H9 (cell line): ENCODE measurements at regions not wholly inside any gene's neighbourhood (a gene's known extent, or its start where the extent isn't known, plus 50 kb on each side); places are given as distances from the start of the nearest gene placed in this dataset.

Experiments used
- DNase-seq: peaks from one replicate; pipeline ENCODE4 v3.0.0-alpha.2; 2017
- H2AFZ ChIP-seq: one replicate; pipeline ENCODE4 v1.6.1; 2013; ENCODE audit warnings: mild to moderate bottlenecking, low read length, control low read depth, moderate library complexity
- H2AK5ac ChIP-seq: 2 replicates; pipeline ENCODE4 v1.6.1; 2013; ENCODE audit warnings: low read length, control low read depth, mixed read lengths; ENCODE audit not compliant: insufficient read length
- H2BK120ac ChIP-seq: one replicate; pipeline ENCODE4 v1.6.1; 2013; ENCODE audit warnings: low read depth, mild to moderate bottlenecking, low read length, control low read depth, inconsistent platforms; ENCODE audit not compliant: poor library complexity, severe bottlenecking
- H2BK12ac ChIP-seq: 2 replicates; pipeline ENCODE4 v1.6.1; 2013; ENCODE audit warnings: low read length, control low read depth, mixed read lengths, low read depth; ENCODE audit not compliant: insufficient read length
- H2BK15ac ChIP-seq: 2 replicates; pipeline ENCODE4 v1.6.1; 2013; ENCODE audit warnings: low read depth, low read length, control low read depth
- H2BK20ac ChIP-seq: one replicate; pipeline ENCODE4 v1.6.1; 2013; ENCODE audit warnings: low read depth, mild to moderate bottlenecking, low read length, control low read depth, inconsistent platforms; ENCODE audit not compliant: poor library complexity, severe bottlenecking
- H2BK5ac ChIP-seq: 2 replicates; pipeline ENCODE4 v1.6.1; 2013; ENCODE audit warnings: low read length, control low read depth, mixed read lengths; ENCODE audit not compliant: insufficient read length
- H3K14ac ChIP-seq: 2 replicates; pipeline ENCODE4 v1.6.1; 2013; ENCODE audit warnings: low read length, control low read depth; ENCODE audit not compliant: insufficient read depth
- H3K18ac ChIP-seq: 2 replicates; pipeline ENCODE4 v1.6.1; 2013; ENCODE audit warnings: low read depth, mild to moderate bottlenecking, mixed read lengths, low read length, control low read depth; ENCODE audit not compliant: insufficient read length
- H3K23ac ChIP-seq: 2 replicates; pipeline ENCODE4 v1.6.1; 2013; ENCODE audit warnings: low read length, control low read depth, mixed read lengths, low read depth; ENCODE audit not compliant: insufficient read length
- H3K23me2 ChIP-seq: 2 replicates; pipeline ENCODE4 v1.6.1; 2013; ENCODE audit warnings: low read depth, mild to moderate bottlenecking, mixed read lengths, low read length, control low read depth; ENCODE audit not compliant: insufficient read length, poor library complexity, severe bottlenecking
- H3K27ac ChIP-seq: 2 replicates; pipeline ENCODE4 v1.5.1; 2013; ENCODE audit warnings: low read length, control low read depth, mixed read lengths, low read depth; ENCODE audit not compliant: insufficient read length
- H3K27me3 ChIP-seq: 2 replicates; pipeline ENCODE4 v1.6.1; 2013; ENCODE audit warnings: low read length, control low read depth, inconsistent platforms; ENCODE audit not compliant: insufficient read depth
- H3K4ac ChIP-seq: 2 replicates; pipeline ENCODE4 v1.6.1; 2013; ENCODE audit warnings: low read depth, mild to moderate bottlenecking, control low read depth, inconsistent platforms, low read length, moderate library complexity
- H3K4me1 ChIP-seq: 2 replicates; pipeline ENCODE4 v1.6.1; 2013; ENCODE audit warnings: low read length, control low read depth, inconsistent platforms; ENCODE audit not compliant: insufficient read depth
- H3K4me2 ChIP-seq: 2 replicates; pipeline ENCODE4 v1.6.1; 2013; ENCODE audit warnings: low read length, control low read depth, mixed read lengths; ENCODE audit not compliant: insufficient read length, insufficient read depth
- H3K56ac ChIP-seq: 2 replicates; pipeline ENCODE4 v1.6.1; 2013; ENCODE audit warnings: low read depth, mild to moderate bottlenecking, mixed read lengths, low read length, control low read depth; ENCODE audit not compliant: insufficient read length
- H3K79me1 ChIP-seq: 2 replicates; pipeline ENCODE4 v1.6.1; 2013; ENCODE audit warnings: low read depth, mild to moderate bottlenecking, moderate library complexity, low read length, control low read depth, inconsistent platforms; ENCODE audit not compliant: insufficient read depth, poor library complexity, severe bottlenecking
- H3K79me2 ChIP-seq: 2 replicates; pipeline ENCODE4 v1.6.1; 2013; ENCODE audit warnings: low read length, control low read depth, inconsistent platforms; ENCODE audit not compliant: insufficient read depth
- H3K9ac ChIP-seq: 2 replicates; pipeline ENCODE4 v1.6.1; 2013; ENCODE audit warnings: low read length, control low read depth, mixed read lengths; ENCODE audit not compliant: insufficient read length; ENCODE audit errors: extremely low read depth
- H3K9me3 ChIP-seq: one replicate; pipeline ENCODE4 v1.6.1; 2013; ENCODE audit warnings: low read depth, low read length, inconsistent platforms; ENCODE audit not compliant: control insufficient read depth
- H3T11ph ChIP-seq: one replicate; pipeline ENCODE4 v1.6.1; 2013; ENCODE audit warnings: mild to moderate bottlenecking, low read length, control low read depth, inconsistent platforms
- H4K20me1 ChIP-seq: one replicate; pipeline ENCODE4 v1.6.1; 2013; ENCODE audit not compliant: control insufficient read depth, insufficient read length, insufficient read depth
- H4K5ac ChIP-seq: 2 replicates; pipeline ENCODE4 v1.6.1; 2013; ENCODE audit warnings: low read depth, mild to moderate bottlenecking, mixed read lengths, low read length, control low read depth; ENCODE audit not compliant: insufficient read length
- H4K8ac ChIP-seq: replicated peaks from 2 replicates; pipeline ENCODE4 v1.6.1; 2013; ENCODE audit warnings: low read length, control low read depth, mixed read lengths, low read depth; ENCODE audit not compliant: insufficient read length
- H4K91ac ChIP-seq: 2 replicates; pipeline ENCODE4 v1.6.1; 2013; ENCODE audit warnings: low read depth, mild to moderate bottlenecking, moderate library complexity, mixed read lengths, low read length, control low read depth; ENCODE audit not compliant: insufficient read length
- H3K27ac Mint-ChIP-seq, 3 experiments: 2 replicates in 2 of 3; 3 replicates in 1 of 3; pipeline ENCODE4 v1.8.0; 2020 to 2021; ENCODE audit warnings: mixed read lengths in 3 of 3, mild to moderate bottlenecking in 1 of 3, moderate library complexity in 1 of 3
- H3K27me3 Mint-ChIP-seq: 2 replicates; pipeline ENCODE4 v1.8.0; 2021; ENCODE audit warnings: low read depth, mild to moderate bottlenecking, moderate library complexity, mixed read lengths
- H3K36me3 Mint-ChIP-seq, 3 experiments: 2 replicates in 2 of 3; 3 replicates in 1 of 3; pipeline ENCODE4 v1.8.0; 2020 to 2021; ENCODE audit warnings: low read depth in 3 of 3, mixed read lengths in 3 of 3; ENCODE audit not compliant: insufficient read depth in 1 of 3
- H3K4me1 Mint-ChIP-seq, 2 experiments: 2 replicates each; pipeline ENCODE4 v1.8.0; 2020; ENCODE audit warnings: mixed read lengths in 2 of 2
- H3K4me3 Mint-ChIP-seq, 2 experiments: 2 replicates in 1 of 2; 3 replicates in 1 of 2; pipeline ENCODE4 v1.8.0; 2020 to 2021; ENCODE audit warnings: mild to moderate bottlenecking in 2 of 2, mixed read lengths in 2 of 2, moderate library complexity in 1 of 2
- H3K9me3 Mint-ChIP-seq, 2 experiments: 2 replicates in 1 of 2; 3 replicates in 1 of 2; pipeline ENCODE4 v1.8.0; 2020; ENCODE audit warnings: mild to moderate bottlenecking in 2 of 2, mixed read lengths in 2 of 2, moderate library complexity in 1 of 2
- CTCF ChIP-seq: fragments of 200-600 bp; sonication (generic); conservative IDR thresholded peaks from 3 replicates; pipeline ENCODE4 v1.8.0; 2021; ENCODE audit warnings: antibody characterized with exemption, mild to moderate bottlenecking
- WGBS: extraction: QIAGEN DNeasy Blood & Tissue Kit; methylation state at CpG from one replicate; pipeline ENCODE4 v1.1.7; 2013; ENCODE audit warnings: missing lambda C conversion rate, low lambda C conversion rate, mixed read lengths; ENCODE audit not compliant: insufficient read length; ENCODE audit errors: extremely low coverage; 5-methylcytosine and 5-hydroxymethylcytosine counted together

GRCh38 chr6:112665114-112665513 is 318.0 kb downstream of the RFPL4B start:
- no peaks in the 10 kb centered on the region for H3K23me2 ChIP-seq
- no peak overlapping the region for H3K23ac ChIP-seq
- Mint-ChIP-seq H3K27me3 (no peaks in the 10 kb centered on the region), H3K4me3 (no peak overlapping the region), H3K9me3 (peaks cover 3 to 4% of the 10 kb centered on the region in 2 experiments; a peak in 3 of 5 replicates), H3K27ac (no peak overlapping the region), H3K4me1 (no peaks in the 10 kb centered on the region), H3K36me3 (peaks cover 0 to 6% (median 5%) of the 10 kb centered on the region in 3 experiments; a peak in 2 of 7 replicates)
- no peak overlapping the region for H4K8ac ChIP-seq
- no peaks in the 10 kb centered on the region for H3K79me2 ChIP-seq
- H4K5ac ChIP-seq: no peak overlapping the region
- DNase-seq: no peak
- H3K4me2 ChIP-seq: no peak overlapping the region
- no CpG with 5 or more reads among the region's 2 CpGs for WGBS
- no peaks in the 10 kb centered on the region for H4K20me1 ChIP-seq
- H3K27me3 ChIP-seq: no peaks in the 10 kb centered on the region
- no peak overlapping the region for H2BK20ac ChIP-seq
- H3K4ac ChIP-seq: no peak overlapping the region
- no peak overlapping the region for H3K9ac ChIP-seq
- H3K14ac ChIP-seq: no peak overlapping the region
- no peak overlapping the region for H3K27ac ChIP-seq
- no peak overlapping the region for H2BK12ac ChIP-seq
- H3K79me1 ChIP-seq: no peaks in the 10 kb centered on the region
- H4K91ac ChIP-seq: no peak overlapping the region
- no peak overlapping the region for H2AFZ ChIP-seq
- H3K9me3 ChIP-seq: no peaks in the 10 kb centered on the region
- no peak overlapping the region for H3K56ac ChIP-seq
- TF ChIP-seq CTCF: no peak
- no peak overlapping the region for H3K18ac ChIP-seq
- H2BK120ac ChIP-seq: no peak overlapping the region
- H2BK15ac ChIP-seq: no peak overlapping the region
- H2AK5ac ChIP-seq: no peak overlapping the region
- no peaks in the 10 kb centered on the region for H3K4me1 ChIP-seq
- H3T11ph ChIP-seq: no peak overlapping the region
- H2BK5ac ChIP-seq: no peak overlapping the region
